ENCODE measurements at regions not wholly inside any gene's neighbourhood (a gene's known extent, or its start where the extent isn't known, plus 50 kb on each side); places are given as distances from the start of the nearest gene placed in this dataset.

DNA sequence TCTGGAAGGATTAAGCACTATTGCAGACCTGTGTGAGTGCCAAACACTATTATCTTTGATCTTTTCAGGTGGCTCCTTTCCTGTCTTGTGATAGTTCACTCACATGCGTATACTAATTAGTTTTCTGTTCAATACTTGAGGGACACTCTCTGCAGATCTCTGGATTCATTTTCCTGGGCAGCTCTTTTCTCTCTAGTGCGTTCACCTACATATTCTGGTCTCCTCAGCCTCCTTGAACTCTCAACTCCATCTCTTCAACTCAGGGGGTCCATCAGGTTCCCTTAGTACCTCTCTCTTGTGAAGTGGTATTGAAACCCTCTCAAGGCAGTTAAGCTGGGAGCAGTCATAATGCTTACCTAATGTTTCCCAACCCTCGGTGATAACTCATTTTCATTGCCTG, 1218.1 kb upstream of the MAP3K7 start:
- intact Hi-C loops (cut with DNase I) = no loop called here
- no peaks in the 10 kb centered on the region for H3K4me1 ChIP-seq
- no peak for DNase-seq

DNA sequence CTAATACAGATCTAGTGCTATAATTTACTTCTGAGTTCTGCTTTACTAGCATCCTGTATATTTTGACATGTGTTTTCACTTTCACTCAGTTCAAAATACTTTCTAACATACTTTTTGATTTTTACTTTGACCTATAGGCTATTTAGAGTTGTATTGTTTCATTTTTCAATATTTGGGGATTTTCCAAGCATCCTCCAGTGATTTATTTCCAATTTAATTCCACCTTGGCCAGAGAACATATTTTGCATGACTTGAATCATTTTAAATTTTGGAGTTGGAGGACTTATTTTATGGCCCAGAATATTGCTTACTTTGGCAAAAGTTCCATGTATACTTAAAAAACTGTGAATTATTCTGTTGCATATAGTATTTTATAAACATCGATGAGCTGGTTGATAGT, 1215.6 kb upstream of the MAP3K7 start:
- no peaks in the 10 kb centered on the region for H3K36me3 ChIP-seq (replicated peaks in 1 of 2; ENCODE audit: insufficient read depth in 1 of 2, low read depth in 2 of 2)
- H3K9me3 ChIP-seq = no peaks in the 10 kb centered on the region
- no peaks in the 10 kb centered on the region for H3K27me3 ChIP-seq
- no peak overlapping the region for H3K27ac ChIP-seq
- no peak for ATAC-seq
- H3K4me3 ChIP-seq = no peak overlapping the region
- WGBS, 2 donors = 69 to 84% methylated on average over 1 of the region's 1 CpG
- H3K4me1 ChIP-seq = no peaks in the 10 kb centered on the region
- TF ChIP-seq POLR2A (IDR thresholded peaks at IDR 0.05) = no peak
- DNase-seq = no peak
- intact Hi-C loops (cut with DNase I) = no loop called here

More for the DNA sequence above, 1218.1 kb upstream of the MAP3K7 start:
- Histone ChIP-seq H3K36me3 (replicated peaks in 1 of 2; ENCODE audit: insufficient read depth in 1 of 2, low read depth in 2 of 2) (no peaks in the 10 kb centered on the region), H3K4me3 (no peak overlapping the region), H3K27me3 (no peaks in the 10 kb centered on the region), H3K9me3 (no peaks in the 10 kb centered on the region), H3K27ac (no peak overlapping the region)
- ATAC-seq = no peak
- 57% methylated on average over 3 of the region's 3 CpGs for WGBS, 2 donors
- TF ChIP-seq, protein P1, sequence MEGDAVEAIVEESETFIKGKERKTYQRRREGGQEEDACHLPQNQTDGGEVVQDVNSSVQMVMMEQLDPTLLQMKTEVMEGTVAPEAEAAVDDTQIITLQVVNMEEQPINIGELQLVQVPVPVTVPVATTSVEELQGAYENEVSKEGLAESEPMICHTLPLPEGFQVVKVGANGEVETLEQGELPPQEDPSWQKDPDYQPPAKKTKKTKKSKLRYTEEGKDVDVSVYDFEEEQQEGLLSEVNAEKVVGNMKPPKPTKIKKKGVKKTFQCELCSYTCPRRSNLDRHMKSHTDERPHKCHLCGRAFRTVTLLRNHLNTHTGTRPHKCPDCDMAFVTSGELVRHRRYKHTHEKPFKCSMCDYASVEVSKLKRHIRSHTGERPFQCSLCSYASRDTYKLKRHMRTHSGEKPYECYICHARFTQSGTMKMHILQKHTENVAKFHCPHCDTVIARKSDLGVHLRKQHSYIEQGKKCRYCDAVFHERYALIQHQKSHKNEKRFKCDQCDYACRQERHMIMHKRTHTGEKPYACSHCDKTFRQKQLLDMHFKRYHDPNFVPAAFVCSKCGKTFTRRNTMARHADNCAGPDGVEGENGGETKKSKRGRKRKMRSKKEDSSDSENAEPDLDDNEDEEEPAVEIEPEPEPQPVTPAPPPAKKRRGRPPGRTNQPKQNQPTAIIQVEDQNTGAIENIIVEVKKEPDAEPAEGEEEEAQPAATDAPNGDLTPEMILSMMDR (IDR thresholded peaks at IDR 0.05) = no peak
- TF ChIP-seq POLR2A (IDR thresholded peaks at IDR 0.05) = no peak

DNA sequence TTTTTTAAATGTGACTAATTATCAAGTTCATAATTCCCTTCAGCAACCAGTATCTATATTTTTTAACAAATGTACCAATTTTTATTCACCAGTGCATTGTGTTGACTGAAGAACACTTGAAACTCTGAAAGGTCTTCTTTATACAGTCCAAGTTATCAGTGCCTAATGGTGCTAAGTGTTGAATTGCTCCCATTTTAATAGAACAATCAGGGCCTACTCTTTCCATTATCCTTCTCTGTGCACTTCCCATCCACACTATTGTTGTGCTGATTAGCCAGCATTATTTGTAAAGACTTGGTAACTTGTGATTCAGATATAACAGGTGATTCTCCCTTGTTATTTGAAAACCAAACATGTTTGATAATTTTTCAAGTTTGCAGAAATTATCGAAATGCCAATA, 1209.7 kb upstream of the MAP3K7 start:
- Histone ChIP-seq H3K4me3 (no peak overlapping the region), H3K4me1 (no peaks in the 10 kb centered on the region), H3K27me3 (no peaks in the 10 kb centered on the region), H3K36me3 (replicated peaks in 1 of 2; ENCODE audit: insufficient read depth in 1 of 2, low read depth in 2 of 2) (no peaks in the 10 kb centered on the region), H3K27ac (no peak overlapping the region), H3K9me3 (no peaks in the 10 kb centered on the region)
- intact Hi-C loops (cut with DNase I) = no loop called here
- DNase-seq = no peak
- no peak for ATAC-seq
- WGBS, 2 donors = 59 to 82% methylated on average over 1 of the region's 1 CpG
- no peak for TF ChIP-seq POLR2A (IDR thresholded peaks at IDR 0.05)
- TF ChIP-seq, protein P1 (IDR thresholded peaks at IDR 0.05) = no peak

DNA sequence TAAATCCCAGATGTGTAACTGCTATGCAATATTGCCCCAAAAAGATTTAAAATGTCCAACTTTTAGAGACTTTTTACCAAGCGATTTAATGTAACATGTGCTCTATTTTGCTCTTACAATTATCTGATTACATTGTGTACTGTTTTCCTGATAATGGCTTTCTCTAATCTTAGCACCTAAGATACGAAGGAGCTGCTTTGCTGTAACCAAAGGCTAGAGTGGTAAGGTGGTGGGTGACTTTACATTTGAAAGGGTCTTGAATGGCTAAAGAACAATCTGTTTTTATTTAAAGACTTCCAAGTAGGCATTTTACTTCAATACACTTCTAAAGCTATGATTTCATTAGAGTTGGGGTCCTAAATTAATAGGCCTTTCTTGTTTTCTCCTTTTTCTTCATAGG, 1201.6 kb upstream of the MAP3K7 start:
- Histone ChIP-seq H3K27ac (no peak overlapping the region), H3K4me3 (no peak overlapping the region), H3K27me3 (no peaks in the 10 kb centered on the region), H3K4me1 (no peaks in the 10 kb centered on the region), H3K36me3 (replicated peaks in 1 of 2; ENCODE audit: insufficient read depth in 1 of 2, low read depth in 2 of 2) (no peaks in the 10 kb centered on the region), H3K9me3 (no peaks in the 10 kb centered on the region)
- ATAC-seq = no peak
- no peak for TF ChIP-seq POLR2A (IDR thresholded peaks at IDR 0.05)
- TF ChIP-seq, protein P1 (IDR thresholded peaks at IDR 0.05) = no peak
- 29 to 44% methylated on average over 2 of the region's 2 CpGs for WGBS, 2 donors
- intact Hi-C loops (cut with DNase I) = no loop called here
- DNase-seq = no peak

DNA sequence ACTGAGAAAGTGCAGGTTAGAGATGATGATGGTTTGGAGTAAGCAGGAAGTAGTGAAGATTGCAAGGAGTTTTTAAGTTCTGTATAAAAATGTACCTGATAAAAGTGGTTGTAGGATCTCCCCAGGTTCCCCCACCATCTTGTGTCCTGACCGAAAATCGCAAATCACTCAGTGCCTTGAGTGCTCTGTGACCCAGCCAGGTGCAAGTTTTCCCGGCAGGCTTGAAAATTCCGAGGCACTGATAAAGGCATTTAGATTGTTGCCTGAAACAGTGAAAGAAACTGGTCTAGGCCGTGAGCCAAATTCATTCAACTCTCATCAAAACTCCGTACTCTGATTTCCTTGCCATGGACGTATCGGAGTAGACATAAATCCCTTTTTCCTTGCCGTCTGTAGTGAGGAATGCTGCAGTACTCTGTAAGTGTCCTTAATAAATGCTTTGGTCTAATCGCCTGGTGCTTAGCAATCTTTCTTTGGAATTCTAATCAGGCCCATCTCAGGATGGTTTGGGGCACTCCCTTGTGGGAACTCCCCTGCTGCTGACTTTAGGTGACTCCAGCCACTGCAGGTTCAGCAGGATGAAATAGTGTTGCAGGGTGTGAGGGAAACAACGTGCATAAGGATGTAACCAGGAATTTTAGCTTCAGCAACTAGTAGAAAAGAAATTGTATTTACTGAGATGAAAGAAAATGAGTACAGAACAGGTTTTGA, 1199.8 kb upstream of the MAP3K7 start:
- 39 to 42% methylated on average over 11 of the region's 11 CpGs for WGBS, 2 donors
- DNase-seq = peak in 1 of 4 donors; percentile 7
- intact Hi-C loops (cut with DNase I) = no loop called here
- no peaks in the 10 kb centered on the region for H3K4me1 ChIP-seq
- TF ChIP-seq, protein P1 (IDR thresholded peaks at IDR 0.05) = no peak
- no peak for TF ChIP-seq POLR2A (IDR thresholded peaks at IDR 0.05)
- no peak overlapping the region for H3K27ac ChIP-seq
- ATAC-seq = no peak
- no peaks in the 10 kb centered on the region for H3K9me3 ChIP-seq
- H3K36me3 ChIP-seq (replicated peaks in 1 of 2; ENCODE audit: insufficient read depth in 1 of 2, low read depth in 2 of 2) = no peaks in the 10 kb centered on the region
- H3K4me3 ChIP-seq = no peak overlapping the region
- H3K27me3 ChIP-seq = no peaks in the 10 kb centered on the region

All from body of pancreas (tissue), 4 donors.